ENCODE measurements at regions not wholly inside any gene's neighbourhood (a gene's known extent, or its start where the extent isn't known, plus 50 kb on each side); places are given as distances from the start of the nearest gene placed in this dataset.

DNA sequence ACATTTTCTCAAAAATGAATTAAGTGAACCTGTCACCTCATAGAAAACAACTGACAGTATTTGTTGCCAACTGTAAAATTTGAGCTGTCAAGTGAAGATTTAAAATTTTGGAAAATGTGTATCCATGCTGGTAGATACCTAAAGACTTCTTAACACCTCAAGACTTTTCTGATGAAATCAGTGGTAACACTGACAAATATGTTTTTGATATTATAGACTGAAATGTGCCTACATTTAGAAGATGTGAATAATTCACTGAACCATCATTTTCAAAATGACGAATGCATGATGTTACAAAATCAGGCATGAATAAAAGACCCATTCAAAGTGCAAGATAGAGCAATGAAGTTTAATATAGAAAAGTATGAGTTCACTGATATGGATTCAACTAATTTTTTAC, 51.5 kb upstream of the ASPRV1 start:
- H3K79me2 ChIP-seq (ENCODE audit: insufficient read depth, low read length), result no peaks in the 10 kb centered on the region
- H3K4me1 ChIP-seq (ENCODE audit: insufficient read depth, low read length), result no peaks in the 10 kb centered on the region
- no peak overlapping the region for H3K27ac ChIP-seq (ENCODE audit: low read depth, low read length)
- no peaks in the 10 kb centered on the region for H3K36me3 ChIP-seq (ENCODE audit: insufficient read depth, low read length)
- H2AFZ ChIP-seq (ENCODE audit: low read length), result no peak overlapping the region
- TF ChIP-seq CTCF (IDR thresholded peaks at IDR 0.05; ENCODE audit: extremely low read depth, low read depth, low read length), result no peak
- H3K4me3 ChIP-seq (ENCODE audit: insufficient read depth, low read length), result no peak overlapping the region
- no peaks in the 10 kb centered on the region for H4K20me1 ChIP-seq (ENCODE audit: insufficient read depth, low read length)
- H3K27me3 ChIP-seq (ENCODE audit: insufficient read depth, low read length), result no peaks in the 10 kb centered on the region
- no peaks in the 10 kb centered on the region for H3K9me3 ChIP-seq (ENCODE audit: low read depth, low read length)
- no peak for DNase-seq (ENCODE audit: insufficient read length, low spot score, missing footprints)
- no peak overlapping the region for H3K4me2 ChIP-seq (ENCODE audit: insufficient read depth, low read length)

- H3K79me2 ChIP-seq (ENCODE audit: insufficient read depth, low read length), result no peaks in the 10 kb centered on the region
- TF ChIP-seq CTCF (IDR thresholded peaks at IDR 0.05; ENCODE audit: extremely low read depth, low read depth, low read length), result no peak
Observed at GRCh38 chr2:70011786-70012185, 50.4 kb upstream of the ASPRV1 start.

DNA sequence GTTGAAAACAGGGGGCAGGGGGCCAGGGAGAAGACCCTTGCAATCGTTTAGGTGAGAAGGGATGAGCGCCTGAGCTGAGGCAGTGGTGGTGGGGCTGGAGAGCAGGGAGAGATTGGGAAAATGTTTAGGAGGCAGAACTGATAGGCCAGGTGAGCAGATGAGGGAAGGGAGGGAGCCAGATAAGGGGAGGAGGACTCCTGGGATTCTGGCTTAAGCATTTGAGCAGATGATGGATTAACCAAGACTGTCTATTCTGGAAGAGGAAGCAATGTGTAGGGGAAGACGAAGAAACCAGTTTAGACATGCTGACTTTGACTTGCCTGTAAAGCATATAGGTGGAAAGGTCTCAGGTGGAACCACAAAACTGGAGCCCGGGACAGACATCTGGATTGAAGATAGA, 49.9 kb upstream of the ASPRV1 start:
- Histone ChIP-seq H3K4me3 (ENCODE audit: insufficient read depth, low read length) (no peak overlapping the region), H4K20me1 (ENCODE audit: insufficient read depth, low read length) (no peaks in the 10 kb centered on the region), H3K36me3 (ENCODE audit: insufficient read depth, low read length) (no peaks in the 10 kb centered on the region), H3K27ac (ENCODE audit: low read depth, low read length) (no peak overlapping the region), H3K4me1 (ENCODE audit: insufficient read depth, low read length) (no peaks in the 10 kb centered on the region), H2AFZ (ENCODE audit: low read length) (no peak overlapping the region), H3K9me3 (ENCODE audit: low read depth, low read length) (no peaks in the 10 kb centered on the region), H3K79me2 (ENCODE audit: insufficient read depth, low read length) (no peaks in the 10 kb centered on the region), H3K27me3 (ENCODE audit: insufficient read depth, low read length) (no peaks in the 10 kb centered on the region), H3K4me2 (ENCODE audit: insufficient read depth, low read length) (no peak overlapping the region)
- DNase-seq (ENCODE audit: insufficient read length, low spot score, missing footprints), result no peak
- no peak for TF ChIP-seq CTCF (IDR thresholded peaks at IDR 0.05; ENCODE audit: extremely low read depth, low read depth, low read length)

More at GRCh38 chr2:70011786-70012185, 50.4 kb upstream of the ASPRV1 start:
- Histone ChIP-seq H3K27ac (ENCODE audit: low read depth, low read length) (no peak overlapping the region), H3K4me2 (ENCODE audit: insufficient read depth, low read length) (no peak overlapping the region), H3K9me3 (ENCODE audit: low read depth, low read length) (no peaks in the 10 kb centered on the region), H3K4me1 (ENCODE audit: insufficient read depth, low read length) (no peaks in the 10 kb centered on the region), H3K4me3 (ENCODE audit: insufficient read depth, low read length) (no peak overlapping the region), H3K36me3 (ENCODE audit: insufficient read depth, low read length) (no peaks in the 10 kb centered on the region), H2AFZ (ENCODE audit: low read length) (no peak overlapping the region), H3K27me3 (ENCODE audit: insufficient read depth, low read length) (no peaks in the 10 kb centered on the region), H4K20me1 (ENCODE audit: insufficient read depth, low read length) (no peaks in the 10 kb centered on the region)
- DNase-seq (ENCODE audit: insufficient read length, low spot score, missing footprints), result no peak
